Parathyroid adenoma (tissue), 2 donors: ENCODE measurements at regions not wholly inside any gene's neighbourhood (a gene's known extent, or its start where the extent isn't known, plus 50 kb on each side); places are given as distances from the start of the nearest gene placed in this dataset.

Experiments
- H2AFZ ChIP-seq: fragments of 300-600 bp; sonication (generic); one replicate; pipeline ENCODE4 v1.7.0; 2017; ENCODE audit warnings: antibody characterized with exemption, mild to moderate bottlenecking
- H3K27ac ChIP-seq: fragments of 300-600 bp; sonication (generic); one replicate; pipeline ENCODE4 v1.7.0; 2017
- H3K27me3 ChIP-seq: fragments of 300-600 bp; sonication (generic); one replicate; pipeline ENCODE4 v1.7.0; 2017; ENCODE audit warnings: low read length; ENCODE audit not compliant: control insufficient read depth, insufficient read depth
- H3K36me3 ChIP-seq: fragments of 300-600 bp; sonication (generic); one replicate; pipeline ENCODE4 v1.7.0; 2017; ENCODE audit warnings: low read length; ENCODE audit not compliant: control insufficient read depth, insufficient read depth
- H3K4me1 ChIP-seq: fragments of 300-600 bp; sonication (generic); one replicate; pipeline ENCODE4 v1.7.0; 2017; ENCODE audit warnings: control low read depth
- H3K4me2 ChIP-seq: fragments of 300-600 bp; sonication (generic); one replicate; pipeline ENCODE4 v1.7.0; 2017; ENCODE audit warnings: low read length
- H3K4me3 ChIP-seq: fragments of 300-600 bp; sonication (generic); one replicate; pipeline ENCODE4 v1.7.0; 2017; ENCODE audit warnings: low read depth, low read length
- H3K79me2 ChIP-seq: fragments of 300-600 bp; sonication (generic); one replicate; pipeline ENCODE4 v1.7.0; 2017; ENCODE audit warnings: control low read depth
- H3K9ac ChIP-seq: fragments of 300-600 bp; sonication (generic); one replicate; pipeline ENCODE4 v1.7.0; 2017; ENCODE audit warnings: mild to moderate bottlenecking
- H3K9me3 ChIP-seq: fragments of 300-600 bp; sonication (generic); one replicate; pipeline ENCODE4 v1.7.0; 2017; ENCODE audit warnings: low read length; ENCODE audit not compliant: control insufficient read depth
- TF ChIP-seq, protein P1 (sequence below): fragments of 300-600 bp; sonication (generic); IDR thresholded peaks from one replicate; pipeline ENCODE4 v1.7.0; 2017; ENCODE audit warnings: antibody characterized with exemption, mild to moderate bottlenecking
- donor health status: primary hyperparathyroidism.

GRCh38 chr2:236816197-236817170 lies 246.9 kb downstream of the ACKR3 start:
- Histone ChIP-seq H3K4me1 (no peaks in the 10 kb centered on the region), H3K79me2 (no peaks in the 10 kb centered on the region), H3K4me3 (no peak overlapping the region), H3K9me3 (no peaks in the 10 kb centered on the region), H3K9ac (no peak overlapping the region), H3K4me2 (no peak overlapping the region), H2AFZ (no peak overlapping the region), H3K27me3 (no peaks in the 10 kb centered on the region), H3K36me3 (no peaks in the 10 kb centered on the region), H3K27ac (no peak overlapping the region)
- TF ChIP-seq, protein P1, sequence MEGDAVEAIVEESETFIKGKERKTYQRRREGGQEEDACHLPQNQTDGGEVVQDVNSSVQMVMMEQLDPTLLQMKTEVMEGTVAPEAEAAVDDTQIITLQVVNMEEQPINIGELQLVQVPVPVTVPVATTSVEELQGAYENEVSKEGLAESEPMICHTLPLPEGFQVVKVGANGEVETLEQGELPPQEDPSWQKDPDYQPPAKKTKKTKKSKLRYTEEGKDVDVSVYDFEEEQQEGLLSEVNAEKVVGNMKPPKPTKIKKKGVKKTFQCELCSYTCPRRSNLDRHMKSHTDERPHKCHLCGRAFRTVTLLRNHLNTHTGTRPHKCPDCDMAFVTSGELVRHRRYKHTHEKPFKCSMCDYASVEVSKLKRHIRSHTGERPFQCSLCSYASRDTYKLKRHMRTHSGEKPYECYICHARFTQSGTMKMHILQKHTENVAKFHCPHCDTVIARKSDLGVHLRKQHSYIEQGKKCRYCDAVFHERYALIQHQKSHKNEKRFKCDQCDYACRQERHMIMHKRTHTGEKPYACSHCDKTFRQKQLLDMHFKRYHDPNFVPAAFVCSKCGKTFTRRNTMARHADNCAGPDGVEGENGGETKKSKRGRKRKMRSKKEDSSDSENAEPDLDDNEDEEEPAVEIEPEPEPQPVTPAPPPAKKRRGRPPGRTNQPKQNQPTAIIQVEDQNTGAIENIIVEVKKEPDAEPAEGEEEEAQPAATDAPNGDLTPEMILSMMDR: no peak

DNA sequence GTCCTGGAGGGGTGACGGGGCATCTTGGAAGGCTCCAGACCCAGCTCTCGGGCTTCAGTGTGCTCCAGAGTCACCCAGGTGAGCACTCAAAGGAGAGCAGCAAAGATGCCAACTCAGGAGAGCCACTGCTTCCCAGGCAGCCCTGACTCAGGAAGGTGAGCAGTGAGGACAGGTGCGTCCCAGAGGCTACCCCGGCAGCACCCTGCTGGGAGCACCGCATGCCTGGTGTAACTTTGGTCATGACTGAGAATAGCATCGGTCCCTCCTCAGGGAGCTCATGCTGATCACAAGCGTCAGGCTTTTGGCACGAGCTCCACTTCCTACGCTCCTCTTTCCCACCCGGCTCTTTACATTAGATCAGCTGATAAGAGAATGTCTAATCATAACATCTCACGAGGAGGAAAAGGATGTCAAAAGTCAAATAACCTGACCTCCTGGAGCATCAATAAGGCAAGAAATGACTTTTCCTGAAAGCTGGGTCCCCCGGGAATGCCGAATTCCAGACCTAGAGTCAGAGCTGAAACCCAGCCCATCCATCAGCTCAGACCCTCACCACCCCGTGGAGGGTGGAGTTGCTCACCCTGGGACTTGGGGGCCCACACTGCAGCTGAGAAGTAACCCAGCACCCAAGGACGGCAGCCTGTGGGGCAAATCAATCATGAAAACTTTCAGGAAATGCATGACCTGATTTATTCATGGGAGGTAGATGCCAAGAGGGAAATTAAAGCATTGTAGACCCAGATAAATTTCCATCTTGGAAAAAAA lies 248.8 kb downstream of the ACKR3 start:
- Histone ChIP-seq H2AFZ (no peak overlapping the region), H3K9me3 (no peaks in the 10 kb centered on the region), H3K4me2 (no peak overlapping the region), H3K79me2 (no peaks in the 10 kb centered on the region), H3K36me3 (no peaks in the 10 kb centered on the region), H3K9ac (no peak overlapping the region), H3K27me3 (no peaks in the 10 kb centered on the region), H3K27ac (no peak overlapping the region), H3K4me1 (no peaks in the 10 kb centered on the region), H3K4me3 (no peak overlapping the region)
- TF ChIP-seq, protein P1: no peak

- H3K4me2 ChIP-seq: no peak overlapping the region
- no peak overlapping the region for H3K27ac ChIP-seq
- H3K79me2 ChIP-seq: no peaks in the 10 kb centered on the region
- H3K36me3 ChIP-seq: no peaks in the 10 kb centered on the region
- TF ChIP-seq, protein P1: no peak
- H3K4me3 ChIP-seq: no peak overlapping the region
- no peaks in the 10 kb centered on the region for H3K4me1 ChIP-seq
- H3K9ac ChIP-seq: no peak overlapping the region
- no peaks in the 10 kb centered on the region for H3K27me3 ChIP-seq
- no peaks in the 10 kb centered on the region for H3K9me3 ChIP-seq
- H2AFZ ChIP-seq: no peak overlapping the region
Observed at GRCh38 chr2:236819275-236820002, 249.8 kb downstream of the ACKR3 start.

- TF ChIP-seq, protein P1: no peak
- Histone ChIP-seq H3K9ac (no peak overlapping the region), H3K79me2 (no peaks in the 10 kb centered on the region), H3K4me2 (no peak overlapping the region), H3K27ac (no peak overlapping the region), H3K27me3 (no peaks in the 10 kb centered on the region), H3K4me3 (no peak overlapping the region), H2AFZ (no peak overlapping the region), H3K9me3 (no peaks in the 10 kb centered on the region), H3K4me1 (no peaks in the 10 kb centered on the region), H3K36me3 (no peaks in the 10 kb centered on the region)
Observed at GRCh38 chr2:236820763-236821344, 251.2 kb downstream of the ACKR3 start.
